NCI-H460 (cell line): ENCODE measurements at regions not wholly inside any gene's neighbourhood (a gene's known extent, or its start where the extent isn't known, plus 50 kb on each side); places are given as distances from the start of the nearest gene placed in this dataset.
A peak's percentile ranks its signal among the peaks of the same experiment; 100 is the strongest.
"Not testable (repeated sequence)": the region's sequence is repeated elsewhere in the genome, so short reads cannot be mapped to it uniquely, and the experiment has no call there.

Experiments used
- DNase-seq: peaks from one replicate; pipeline ENCODE4 v3.0.0-alpha.2; 2016; ENCODE audit warnings: low read depth; ENCODE audit errors: extremely low read depth

DNA sequence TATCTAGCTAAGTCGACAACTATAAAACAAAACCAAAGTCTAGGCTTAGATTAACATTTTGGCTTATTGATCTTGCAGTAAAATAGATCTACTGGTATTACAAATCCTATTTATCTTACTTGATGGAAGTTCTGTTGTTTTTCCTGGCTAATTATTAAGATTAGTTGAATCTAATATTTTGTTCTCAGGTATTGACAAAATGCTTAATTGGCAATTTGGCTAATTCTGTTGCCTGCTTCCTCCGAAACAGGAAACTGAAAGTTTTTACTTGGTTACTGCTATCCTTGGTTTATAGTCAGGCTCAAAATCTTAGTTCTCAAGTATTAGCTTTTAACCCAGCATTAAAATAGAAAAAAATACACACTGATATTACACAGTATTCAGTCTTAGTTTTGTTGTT is 820.5 kb downstream of the NR2F1-AS1 start:
- DNase-seq: no peak

GRCh38 chr5:92758552-92758951 is 822.5 kb downstream of the NR2F1-AS1 start:
- DNase-seq: no peak

DNA sequence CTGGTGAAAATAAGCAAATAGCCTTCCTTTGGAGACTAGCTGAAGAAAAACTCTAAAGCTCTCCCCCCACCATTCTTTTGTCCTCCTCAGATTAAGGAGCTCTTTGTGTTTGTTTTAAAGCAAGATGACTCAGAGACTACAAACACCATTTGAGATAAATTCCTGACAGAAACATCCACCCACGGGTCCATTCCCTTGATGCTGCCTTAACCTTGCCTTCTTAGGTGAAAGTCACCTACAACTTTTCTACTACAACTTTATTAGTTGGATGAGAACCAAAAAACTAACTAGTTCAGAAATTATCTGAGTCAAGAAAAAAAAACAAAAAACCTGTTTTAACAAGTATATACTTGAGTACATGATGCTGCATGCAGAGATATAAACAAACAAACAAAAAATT is 831.1 kb downstream of the NR2F1-AS1 start:
- no peak for DNase-seq

- DNase-seq: no peak
These were observed 832.8 kb downstream of the NR2F1-AS1 start for GRCh38 chr5:92748072-92748676.

DNA sequence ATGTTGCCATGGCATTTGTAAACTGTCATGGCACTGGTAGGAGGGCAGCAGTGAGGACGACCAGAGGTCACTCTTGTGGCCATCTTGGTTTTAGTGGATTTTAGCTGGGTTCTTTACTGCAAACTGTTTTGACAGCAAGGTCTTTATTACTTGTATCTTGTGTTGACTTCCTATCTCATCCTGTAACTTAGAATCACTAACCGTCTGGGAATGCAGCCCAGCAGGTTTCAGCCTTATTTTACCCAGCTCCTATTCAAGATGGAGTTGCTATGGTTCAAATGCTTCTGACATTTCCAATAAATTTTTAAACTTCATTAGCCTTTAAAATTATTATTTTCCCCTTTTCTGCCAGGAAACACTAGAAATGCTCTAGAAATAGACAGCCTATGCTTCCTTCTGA is 839.1 kb downstream of the NR2F1-AS1 start:
- no peak for DNase-seq

DNA sequence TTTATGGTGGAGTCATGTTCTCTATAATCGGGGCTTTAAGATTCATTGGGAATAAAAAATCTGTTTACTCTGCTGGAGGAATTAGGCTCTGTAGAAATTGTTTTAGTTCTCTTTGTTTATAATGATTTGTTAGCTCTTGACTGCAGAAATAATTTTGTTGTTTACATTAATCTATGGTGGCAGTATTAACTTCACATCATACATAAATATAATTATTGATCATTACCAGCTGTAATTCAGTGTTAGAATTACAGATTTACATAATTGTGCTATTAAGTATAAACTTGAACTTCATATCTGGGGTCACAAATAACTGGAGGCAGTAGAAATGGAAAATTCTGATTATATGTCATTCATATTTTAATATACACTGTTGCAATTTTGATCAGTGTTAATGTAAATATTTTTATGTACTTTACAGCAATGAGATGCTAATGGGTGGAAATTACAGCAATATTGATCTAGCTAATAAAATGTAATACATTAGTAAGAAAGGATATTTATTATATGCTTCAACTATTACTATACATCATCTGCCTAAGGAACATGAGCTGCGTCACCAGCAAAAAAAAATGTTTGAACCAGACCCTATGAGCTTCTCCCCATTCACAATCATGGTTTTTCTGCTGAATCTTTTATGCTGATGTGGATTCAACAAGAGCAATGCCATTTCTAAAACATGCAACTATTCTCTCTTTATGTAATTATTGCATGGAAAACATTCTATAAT is 846.6 kb downstream of the NR2F1-AS1 start:
- DNase-seq: no peak

DNA sequence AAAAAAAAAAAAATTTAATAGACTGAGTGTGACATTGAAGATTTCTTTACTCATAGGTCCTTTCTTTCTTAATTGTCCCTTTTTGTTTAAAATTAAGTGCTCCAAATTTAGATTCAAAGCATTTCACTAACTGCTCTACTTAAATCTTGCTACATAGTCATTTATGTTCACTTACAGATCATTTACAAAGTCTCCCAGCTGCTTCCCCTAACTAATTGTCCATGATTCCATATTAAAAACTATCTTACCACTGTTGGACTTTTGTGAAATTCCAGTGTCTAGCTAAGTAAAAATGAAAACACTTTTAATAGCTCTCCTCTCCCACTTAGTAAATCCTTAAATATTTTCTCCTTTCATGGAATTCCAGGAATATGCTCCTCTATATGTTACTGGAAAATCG is 850.5 kb downstream of the NR2F1-AS1 start:
- no peak for DNase-seq

GRCh38 chr5:92729088-92729487 is 851.9 kb downstream of the NR2F1-AS1 start:
- DNase-seq: no peak

- DNase-seq: no peak
These were observed 865.0 kb downstream of the NR2F1-AS1 start for GRCh38 chr5:92715946-92716520.

DNA sequence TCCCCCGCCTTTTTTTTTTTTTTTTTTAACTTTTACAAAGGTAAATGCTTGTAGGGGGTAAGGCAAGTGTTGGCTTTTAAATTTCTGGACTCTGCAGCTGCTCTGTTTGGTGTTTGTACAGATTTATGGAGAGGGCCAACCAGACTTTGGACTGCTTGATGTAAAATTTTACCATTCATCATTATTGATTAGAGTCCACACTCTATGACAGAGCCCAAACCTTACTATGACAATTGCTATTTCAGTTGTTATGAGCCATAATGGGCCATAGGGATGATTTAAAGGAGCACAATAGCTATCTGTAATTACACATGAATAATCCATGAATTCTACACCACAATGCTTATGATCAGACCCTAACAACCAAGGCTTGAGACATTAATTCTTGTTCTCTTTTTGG is 867.2 kb downstream of the NR2F1-AS1 start:
- DNase-seq: no peak

DNA sequence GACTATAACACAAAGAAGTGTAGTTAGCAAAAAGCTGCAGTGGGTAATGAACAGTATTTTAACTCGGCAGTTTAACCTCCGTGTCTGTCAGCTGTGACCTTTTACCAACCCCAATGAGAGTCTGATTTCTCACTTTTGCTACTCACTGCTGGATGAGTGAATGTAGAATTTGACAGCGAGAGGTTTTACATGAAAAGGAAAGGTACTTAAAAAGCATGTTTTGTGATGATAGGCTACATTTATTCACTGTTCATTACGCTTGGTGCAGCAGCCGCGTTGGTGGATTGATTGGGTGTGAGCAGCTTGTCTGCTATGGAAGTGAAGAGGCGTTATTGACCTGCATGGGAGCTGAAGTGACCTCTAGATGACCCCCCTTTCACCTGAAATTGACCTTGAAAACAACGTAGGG is 867.7 kb downstream of the NR2F1-AS1 start:
- DNase-seq: no peak

GRCh38 chr5:92711956-92712355 is 869.1 kb downstream of the NR2F1-AS1 start:
- DNase-seq: no peak

- no peak for DNase-seq
These were observed 876.4 kb downstream of the NR2F1-AS1 start for GRCh38 chr5:92704590-92704989.

- no peak for DNase-seq
These were observed 877.0 kb downstream of the NR2F1-AS1 start for GRCh38 chr5:92703976-92704375.

GRCh38 chr5:92695123-92696003 is 885.7 kb downstream of the NR2F1-AS1 start:
- DNase-seq: no peak

GRCh38 chr5:92694067-92694466 is 887.0 kb downstream of the NR2F1-AS1 start:
- DNase-seq: no peak

GRCh38 chr5:92691955-92692354 is 889.1 kb downstream of the NR2F1-AS1 start:
- not testable (repeated sequence) for DNase-seq

DNA sequence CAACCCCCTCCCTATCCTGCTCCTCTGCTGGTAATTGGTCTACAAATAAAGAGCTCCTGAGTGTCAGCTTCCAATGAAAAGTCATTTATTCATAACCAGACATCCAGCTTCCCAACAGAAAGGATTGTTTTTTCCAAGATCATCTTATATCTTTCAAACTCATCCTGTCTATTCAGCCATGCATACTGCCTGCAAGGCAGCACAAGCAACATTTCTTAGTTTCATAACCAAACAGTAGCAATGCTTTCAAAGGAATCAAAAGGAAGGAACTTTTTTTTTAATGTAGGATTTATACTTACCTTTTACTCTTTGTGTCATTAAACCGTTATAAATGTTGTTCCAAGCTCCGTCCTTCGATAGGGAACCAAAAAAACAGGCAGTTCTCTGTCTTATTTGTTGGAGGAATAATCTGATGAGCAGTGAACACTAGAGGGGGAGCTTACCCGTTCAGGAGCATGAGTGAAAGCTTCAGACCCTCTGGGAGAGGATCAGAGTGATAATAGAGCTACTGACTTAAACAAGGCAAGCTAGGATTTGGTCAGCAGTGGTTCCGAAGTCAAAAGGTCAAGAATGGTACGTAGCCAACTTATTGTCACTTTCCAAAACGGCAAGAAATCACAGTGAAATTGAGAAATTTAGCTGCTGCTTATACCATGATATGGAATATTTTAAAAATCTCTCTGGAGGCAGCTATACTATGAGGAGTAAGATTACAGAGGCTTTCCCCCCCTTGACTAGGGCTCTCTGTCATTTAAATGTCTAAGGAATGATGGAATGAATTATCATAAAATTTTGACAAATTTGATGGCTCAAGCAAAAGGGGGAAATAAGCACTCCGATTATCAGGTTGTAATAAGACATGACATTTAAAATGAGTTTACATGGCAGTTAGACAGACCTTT is 892.9 kb downstream of the NR2F1-AS1 start:
- DNase-seq: peak; percentile 18

GRCh38 chr5:92678640-92679039 is 902.4 kb downstream of the NR2F1-AS1 start:
- DNase-seq: peak; percentile 26
